ENCODE measurements at regions not wholly inside any gene's neighbourhood (a gene's known extent, or its start where the extent isn't known, plus 50 kb on each side); places are given as distances from the start of the nearest gene placed in this dataset.

- Mint-ChIP-seq H3K4me3 (ENCODE audit: low read depth, unreplicated experiment) (no peak overlapping the region), H3K4me1 (ENCODE audit: low read depth, unreplicated experiment) (no peaks in the 10 kb centered on the region), H3K27ac (ENCODE audit: unreplicated experiment) (no peak overlapping the region), H3K36me3 (ENCODE audit: insufficient read depth, unreplicated experiment) (no peaks in the 10 kb centered on the region), H3K27me3 (ENCODE audit: unreplicated experiment) (no peaks in the 10 kb centered on the region), H3K9me3 (ENCODE audit: low read depth, unreplicated experiment) (no peaks in the 10 kb centered on the region)
- CTCF ChIA-PET: no interaction called here
- no TSS peak for BruUV-seq (replicated peaks)
- DNase-seq: no peak
- intact Hi-C loops (cut with micrococcal nuclease; ENCODE audit: unreplicated experiment): no loop called here
- no peak for TF ChIP-seq CTCF (IDR thresholded peaks at IDR 0.05; ENCODE audit: unreplicated experiment)
Observed at GRCh38 chr15:95371664-95372063, 958.8 kb upstream of the NR2F2 start.

- H3K27ac Mint-ChIP-seq (ENCODE audit: unreplicated experiment): no peak overlapping the region
- H3K36me3 Mint-ChIP-seq (ENCODE audit: insufficient read depth, unreplicated experiment): no peaks in the 10 kb centered on the region
- CTCF ChIA-PET: no interaction called here
- no peaks in the 10 kb centered on the region for H3K9me3 Mint-ChIP-seq (ENCODE audit: low read depth, unreplicated experiment)
- intact Hi-C loops (cut with micrococcal nuclease; ENCODE audit: unreplicated experiment): no loop called here
- no peak overlapping the region for H3K4me3 Mint-ChIP-seq (ENCODE audit: low read depth, unreplicated experiment)
- no peak for TF ChIP-seq CTCF (IDR thresholded peaks at IDR 0.05; ENCODE audit: unreplicated experiment)
- no TSS peak for BruUV-seq (replicated peaks)
- no peak for DNase-seq
- no peaks in the 10 kb centered on the region for H3K4me1 Mint-ChIP-seq (ENCODE audit: low read depth, unreplicated experiment)
- no peaks in the 10 kb centered on the region for H3K27me3 Mint-ChIP-seq (ENCODE audit: unreplicated experiment)
Observed at GRCh38 chr15:95375281-95375680, 955.2 kb upstream of the NR2F2 start.

- no TSS peak for BruUV-seq (replicated peaks)
- CTCF ChIA-PET: no interaction called here
Observed at GRCh38 chr15:95377258-95377852, 953.1 kb upstream of the NR2F2 start.

GRCh38 chr15:95394186-95395067, 936.1 kb upstream of the NR2F2 start:
- intact Hi-C loops (cut with micrococcal nuclease; ENCODE audit: unreplicated experiment): no loop called here
- no TSS peak for BruUV-seq (replicated peaks)
- DNase-seq: no peak
- no peaks in the 10 kb centered on the region for H3K36me3 Mint-ChIP-seq (ENCODE audit: insufficient read depth, unreplicated experiment)
- no peak overlapping the region for H3K27ac Mint-ChIP-seq (ENCODE audit: unreplicated experiment)
- no peak for TF ChIP-seq CTCF (IDR thresholded peaks at IDR 0.05; ENCODE audit: unreplicated experiment)
- CTCF ChIA-PET: no interaction called here
- H3K4me1 Mint-ChIP-seq (ENCODE audit: low read depth, unreplicated experiment): no peaks in the 10 kb centered on the region
- peaks cover 3% of the 10 kb centered on the region for H3K9me3 Mint-ChIP-seq (ENCODE audit: low read depth, unreplicated experiment)
- no peak overlapping the region for H3K4me3 Mint-ChIP-seq (ENCODE audit: low read depth, unreplicated experiment)
- no peaks in the 10 kb centered on the region for H3K27me3 Mint-ChIP-seq (ENCODE audit: unreplicated experiment)

More at GRCh38 chr15:95377258-95377852, 953.1 kb upstream of the NR2F2 start:
- Mint-ChIP-seq H3K4me3 (ENCODE audit: low read depth, unreplicated experiment) (no peak overlapping the region), H3K4me1 (ENCODE audit: low read depth, unreplicated experiment) (no peaks in the 10 kb centered on the region), H3K9me3 (ENCODE audit: low read depth, unreplicated experiment) (peaks cover under 1% of the 10 kb centered on the region), H3K36me3 (ENCODE audit: insufficient read depth, unreplicated experiment) (no peaks in the 10 kb centered on the region), H3K27ac (ENCODE audit: unreplicated experiment) (no peak overlapping the region), H3K27me3 (ENCODE audit: unreplicated experiment) (no peaks in the 10 kb centered on the region)
- TF ChIP-seq CTCF (IDR thresholded peaks at IDR 0.05; ENCODE audit: unreplicated experiment): no peak
- DNase-seq: no peak
- intact Hi-C loops (cut with micrococcal nuclease; ENCODE audit: unreplicated experiment): no loop called here

Data from Calu3 (cell line).